ENCODE measurements at regions not wholly inside any gene's neighbourhood (a gene's known extent, or its start where the extent isn't known, plus 50 kb on each side); places are given as distances from the start of the nearest gene placed in this dataset.

GRCh38 chr1:79920960-79921669 lies 914.6 kb upstream of the ADGRL4 start:
- H3K36me3 ChIP-seq (replicated peaks; ENCODE audit: insufficient read depth, low read length) = no peaks in the 10 kb centered on the region
- H3K4me3 ChIP-seq (ENCODE audit: low read length) = no peak overlapping the region
- no peak for DNase-seq
- no peak overlapping the region for H3K27ac ChIP-seq (ENCODE audit: low read length)
- no peak overlapping the region for H2AFZ ChIP-seq (ENCODE audit: low read length)
- H3K9ac ChIP-seq (ENCODE audit: low read length) = no peak overlapping the region
- H3K4me1 ChIP-seq (ENCODE audit: low read length) = no peaks in the 10 kb centered on the region
- H3K9me3 ChIP-seq (replicated peaks; ENCODE audit: insufficient read depth, low read length) = no peaks in the 10 kb centered on the region
- H3K79me2 ChIP-seq (ENCODE audit: low read length) = no peaks in the 10 kb centered on the region
- no peaks in the 10 kb centered on the region for H4K20me1 ChIP-seq (ENCODE audit: insufficient read depth, low read length)
- TF ChIP-seq EZH2 (optimal IDR thresholded peaks at IDR 0.05; ENCODE audit: low read depth, low read length) = no peak
- no peak for TF ChIP-seq EZH2phosphoT487 (IDR thresholded peaks at IDR 0.05; ENCODE audit: low read length)
- no peak for TF ChIP-seq CTCF (IDR thresholded peaks at IDR 0.05; ENCODE audit: low read length)
- no peak overlapping the region for H3K4me2 ChIP-seq (ENCODE audit: low read depth, low read length)
- no peaks in the 10 kb centered on the region for H3F3A ChIP-seq (ENCODE audit: insufficient read depth, low read length)
- no peaks in the 10 kb centered on the region for H3K27me3 ChIP-seq (replicated peaks; ENCODE audit: insufficient read depth, low read length)
- no peaks in the 10 kb centered on the region for H3K9me2 ChIP-seq (replicated peaks; ENCODE audit: insufficient read depth, low read length)

GRCh38 chr1:79914896-79915295 lies 908.4 kb upstream of the ADGRL4 start:
- Histone ChIP-seq H3F3A (ENCODE audit: insufficient read depth, low read length) (no peaks in the 10 kb centered on the region), H3K79me2 (ENCODE audit: low read length) (no peaks in the 10 kb centered on the region), H3K36me3 (replicated peaks; ENCODE audit: insufficient read depth, low read length) (no peaks in the 10 kb centered on the region), H3K4me3 (ENCODE audit: low read length) (no peak overlapping the region), H2AFZ (ENCODE audit: low read length) (no peak overlapping the region), H3K9me2 (replicated peaks; ENCODE audit: insufficient read depth, low read length) (no peaks in the 10 kb centered on the region), H3K27me3 (replicated peaks; ENCODE audit: insufficient read depth, low read length) (no peaks in the 10 kb centered on the region), H3K4me2 (ENCODE audit: low read depth, low read length) (no peak overlapping the region), H4K20me1 (ENCODE audit: insufficient read depth, low read length) (no peaks in the 10 kb centered on the region), H3K4me1 (ENCODE audit: low read length) (no peaks in the 10 kb centered on the region), H3K27ac (ENCODE audit: low read length) (no peak overlapping the region), H3K9me3 (replicated peaks; ENCODE audit: insufficient read depth, low read length) (no peaks in the 10 kb centered on the region), H3K9ac (ENCODE audit: low read length) (no peak overlapping the region)
- no peak for DNase-seq
- no peak for TF ChIP-seq EZH2 (optimal IDR thresholded peaks at IDR 0.05; ENCODE audit: low read depth, low read length)
- no peak for TF ChIP-seq CTCF (IDR thresholded peaks at IDR 0.05; ENCODE audit: low read length)

- Histone ChIP-seq H3K27me3 (replicated peaks; ENCODE audit: insufficient read depth, low read length) (no peaks in the 10 kb centered on the region), H4K20me1 (ENCODE audit: insufficient read depth, low read length) (no peaks in the 10 kb centered on the region), H3K27ac (ENCODE audit: low read length) (no peak overlapping the region), H3K4me3 (ENCODE audit: low read length) (no peak overlapping the region), H3K9me2 (replicated peaks; ENCODE audit: insufficient read depth, low read length) (no peaks in the 10 kb centered on the region), H3K36me3 (replicated peaks; ENCODE audit: insufficient read depth, low read length) (no peaks in the 10 kb centered on the region), H3F3A (ENCODE audit: insufficient read depth, low read length) (no peaks in the 10 kb centered on the region), H3K4me2 (ENCODE audit: low read depth, low read length) (no peak overlapping the region), H2AFZ (ENCODE audit: low read length) (no peak overlapping the region), H3K79me2 (ENCODE audit: low read length) (no peaks in the 10 kb centered on the region), H3K4me1 (ENCODE audit: low read length) (no peaks in the 10 kb centered on the region), H3K9me3 (replicated peaks; ENCODE audit: insufficient read depth, low read length) (no peaks in the 10 kb centered on the region), H3K9ac (ENCODE audit: low read length) (no peak overlapping the region)
- DNase-seq = no peak
- TF ChIP-seq CTCF (IDR thresholded peaks at IDR 0.05; ENCODE audit: low read length) = no peak
- TF ChIP-seq EZH2phosphoT487 (IDR thresholded peaks at IDR 0.05; ENCODE audit: low read length) = no peak
- no peak for TF ChIP-seq EZH2 (optimal IDR thresholded peaks at IDR 0.05; ENCODE audit: low read depth, low read length)
Measured at GRCh38 chr1:79912813-79913212, 906.3 kb upstream of the ADGRL4 start.

All from MM.1S (cell line).